ENCODE measurements at regions not wholly inside any gene's neighbourhood (a gene's known extent, or its start where the extent isn't known, plus 50 kb on each side); places are given as distances from the start of the nearest gene placed in this dataset.
A peak's percentile ranks its signal among the peaks of the same experiment; 100 is the strongest.

GRCh38 chr17:79414793-79415211 lies 196.0 kb downstream of the RBFOX3 start:
- no peak for DNase-seq

- no peak for DNase-seq
These were observed 196.6 kb downstream of the RBFOX3 start for GRCh38 chr17:79414063-79414792.

- DNase-seq = no peak
These were observed 197.2 kb downstream of the RBFOX3 start for GRCh38 chr17:79413611-79414010.

- no peak for DNase-seq
These were observed 197.9 kb downstream of the RBFOX3 start for GRCh38 chr17:79412886-79413390.

GRCh38 chr17:79412110-79412509 lies 198.7 kb downstream of the RBFOX3 start:
- no peak for DNase-seq

GRCh38 chr17:79411419-79411818 lies 199.4 kb downstream of the RBFOX3 start:
- no peak for DNase-seq

GRCh38 chr17:79410681-79411080 lies 200.2 kb downstream of the RBFOX3 start:
- DNase-seq = no peak

- no peak for DNase-seq
These were observed 202.6 kb downstream of the RBFOX3 start for GRCh38 chr17:79408251-79408650.

- no peak for DNase-seq
These were observed 203.5 kb downstream of the RBFOX3 start for GRCh38 chr17:79407385-79407784.

GRCh38 chr17:79406316-79406715 lies 204.5 kb downstream of the RBFOX3 start:
- no peak for DNase-seq

GRCh38 chr17:79405823-79406222 lies 205.0 kb downstream of the RBFOX3 start:
- no peak for DNase-seq

GRCh38 chr17:79404136-79404911 lies 206.5 kb downstream of the RBFOX3 start:
- no peak for DNase-seq

GRCh38 chr17:79401704-79402674 lies 208.9 kb downstream of the RBFOX3 start:
- DNase-seq = no peak

GRCh38 chr17:79400989-79401703 lies 209.7 kb downstream of the RBFOX3 start:
- peak; percentile 64 for DNase-seq

- DNase-seq = no peak
These were observed 211.2 kb downstream of the RBFOX3 start for GRCh38 chr17:79399610-79400144.

- DNase-seq = no peak
These were observed 212.4 kb downstream of the RBFOX3 start for GRCh38 chr17:79398441-79398840.

- DNase-seq = no peak
These were observed 214.2 kb downstream of the RBFOX3 start for GRCh38 chr17:79396696-79397095.

- no peak for DNase-seq
These were observed 215.3 kb downstream of the RBFOX3 start for GRCh38 chr17:79395545-79395944.

GRCh38 chr17:79395066-79395465 lies 215.8 kb downstream of the RBFOX3 start:
- DNase-seq = no peak

GRCh38 chr17:79393358-79394052 lies 217.3 kb downstream of the RBFOX3 start:
- DNase-seq = peak; percentile 64

GRCh38 chr17:79392598-79392997 lies 218.3 kb downstream of the RBFOX3 start:
- no peak for DNase-seq

Measured in NCI-H774 (cell line).